HG03558 (cell line): ENCODE measurements at regions not wholly inside any gene's neighbourhood (a gene's known extent, or its start where the extent isn't known, plus 50 kb on each side); places are given as distances from the start of the nearest gene placed in this dataset.

Experiments
- ATAC-seq: cut with Tn5 transposase; IDR thresholded peaks from one replicate; pipeline ENCODE4 v1.9.1; 2021; ENCODE audit warnings: moderate number of reproducible peaks; ENCODE audit not compliant: unreplicated experiment; ENCODE audit errors: extremely low read depth

- ATAC-seq, result no peak
Observed at GRCh38 chr14:34184126-34184525, 233.3 kb upstream of the EGLN3 start.

DNA sequence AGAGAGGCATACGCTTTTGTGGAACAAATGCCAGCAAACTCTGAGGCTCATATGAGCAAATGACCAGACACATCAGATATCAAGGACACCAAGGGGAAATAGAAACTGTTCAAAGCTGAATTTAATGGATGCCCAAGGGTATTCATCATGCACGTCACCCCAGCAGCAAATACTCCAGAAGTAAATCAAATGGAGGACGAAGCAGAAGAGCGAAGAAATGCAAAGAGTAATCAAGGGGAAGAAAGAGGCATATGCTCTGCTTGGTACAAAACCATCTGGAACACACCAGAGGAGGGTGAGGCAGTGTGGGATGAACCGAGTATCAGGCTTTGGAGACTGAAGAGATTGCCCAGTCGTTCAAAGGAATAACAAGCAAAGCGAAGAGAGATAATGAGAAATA lies 232.6 kb upstream of the EGLN3 start:
- ATAC-seq, result no peak

DNA sequence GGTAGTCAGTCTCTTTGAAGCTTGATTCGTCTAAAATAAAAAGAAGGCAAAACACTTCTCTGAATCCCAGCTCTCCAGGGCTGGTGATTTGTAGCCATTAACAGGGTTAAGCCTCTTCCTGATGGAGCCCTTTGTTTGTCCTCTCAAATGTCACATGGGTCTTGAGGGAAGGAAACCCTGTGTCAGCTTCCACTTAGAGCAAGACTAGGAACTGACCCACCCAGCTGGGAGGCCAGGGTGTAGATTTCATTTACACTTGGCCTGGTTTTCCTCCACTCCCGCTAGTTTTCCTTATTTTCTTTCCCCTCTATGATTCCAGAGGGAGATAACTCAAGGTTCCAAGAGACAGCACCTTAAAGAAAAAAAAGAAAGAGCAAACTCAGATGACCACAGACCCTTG lies 230.5 kb upstream of the EGLN3 start:
- no peak for ATAC-seq

DNA sequence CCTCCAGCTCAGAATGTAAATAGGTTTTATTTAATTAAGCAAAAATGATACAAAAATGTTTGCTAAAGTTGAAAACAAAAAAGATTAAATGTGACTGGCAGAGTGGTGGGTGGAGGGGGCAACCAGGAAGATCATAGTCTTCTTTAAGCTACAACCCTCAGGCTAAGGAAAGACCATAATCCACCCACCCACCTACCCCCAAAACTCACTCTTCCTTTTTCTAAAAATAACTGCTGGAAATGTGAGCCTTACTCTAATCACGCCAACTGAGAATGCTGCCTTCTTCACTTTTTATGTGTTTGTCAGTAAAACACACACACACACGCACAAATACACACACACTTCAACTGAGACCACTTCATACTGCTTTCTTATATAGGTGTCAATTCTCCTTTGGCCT lies 230.0 kb upstream of the EGLN3 start:
- ATAC-seq, result no peak

DNA sequence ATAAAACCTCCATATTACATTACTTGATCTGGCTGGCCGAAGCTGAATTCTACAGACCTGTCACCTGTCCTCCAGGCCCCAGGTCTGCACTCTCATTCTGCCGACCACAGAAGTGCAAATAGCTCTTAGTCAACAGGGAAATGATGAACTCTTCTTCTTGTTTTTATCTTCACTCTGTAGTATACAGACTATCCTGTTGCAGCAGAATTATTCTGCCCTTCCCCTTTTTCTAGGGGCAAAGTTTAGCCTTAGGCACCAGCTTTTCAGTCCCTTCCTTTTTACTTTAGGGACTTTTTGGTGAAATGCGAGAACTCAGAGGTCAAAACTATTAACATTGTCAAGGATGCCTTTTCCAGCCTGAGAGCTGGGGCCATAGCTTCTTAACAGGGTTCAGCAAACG lies 229.6 kb upstream of the EGLN3 start:
- ATAC-seq, result no peak

DNA sequence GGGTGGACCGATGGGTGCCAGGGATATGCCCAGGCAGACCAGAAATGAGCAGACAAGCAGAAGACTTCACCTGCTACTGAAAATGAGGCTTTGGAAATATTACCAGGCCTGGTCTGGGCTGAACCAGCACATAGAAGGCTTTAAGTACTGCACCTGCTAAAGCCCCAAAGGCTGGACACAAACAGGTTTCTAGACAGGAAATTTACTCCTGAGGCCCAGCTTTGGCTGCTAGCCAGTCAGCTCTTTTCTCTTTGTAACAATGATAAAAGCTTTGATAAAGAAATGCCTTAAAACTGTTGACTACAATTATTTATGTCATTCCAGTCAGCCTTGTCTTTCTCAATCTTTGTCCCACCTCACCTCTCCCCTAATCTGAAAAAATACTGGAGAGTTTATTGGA lies 228.9 kb upstream of the EGLN3 start:
- ATAC-seq, result no peak

DNA sequence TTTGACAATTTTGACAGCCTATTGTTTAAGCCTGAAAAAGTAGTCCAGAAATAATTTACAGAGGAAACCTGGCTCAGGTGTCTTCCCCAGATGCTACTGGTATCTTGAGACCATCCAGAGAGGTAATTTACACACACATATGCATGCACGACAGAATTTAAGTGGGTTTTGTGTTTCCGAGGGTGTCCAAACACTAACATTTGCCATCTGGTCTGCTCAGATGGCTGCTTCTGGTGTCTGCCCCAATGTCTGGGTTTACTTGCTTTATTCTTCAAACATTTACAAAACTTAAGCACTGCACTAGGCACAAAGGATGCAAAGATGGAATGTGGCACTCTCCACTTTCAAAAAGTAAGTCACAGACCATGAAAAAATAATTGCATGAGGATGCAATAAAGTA lies 226.6 kb upstream of the EGLN3 start:
- ATAC-seq, result no peak

DNA sequence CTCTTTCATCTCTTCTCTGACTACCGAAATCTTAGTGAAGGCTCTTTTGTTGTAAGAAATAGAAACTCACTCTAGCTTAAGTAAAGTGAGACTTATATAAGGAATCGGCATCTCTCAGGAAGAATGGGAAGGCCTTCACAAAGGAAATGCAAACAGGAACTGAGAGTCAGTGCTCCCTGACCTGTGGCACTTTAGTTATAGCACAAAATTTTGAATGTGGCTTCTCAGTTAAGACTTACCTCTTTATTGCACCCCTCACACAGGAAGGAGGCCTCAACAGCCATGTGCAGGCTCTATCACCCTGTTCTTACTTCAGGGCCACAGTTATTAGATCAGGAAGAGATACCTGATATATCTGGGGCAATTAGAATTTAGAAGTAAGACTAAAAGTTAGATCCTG lies 224.7 kb upstream of the EGLN3 start:
- no peak for ATAC-seq

DNA sequence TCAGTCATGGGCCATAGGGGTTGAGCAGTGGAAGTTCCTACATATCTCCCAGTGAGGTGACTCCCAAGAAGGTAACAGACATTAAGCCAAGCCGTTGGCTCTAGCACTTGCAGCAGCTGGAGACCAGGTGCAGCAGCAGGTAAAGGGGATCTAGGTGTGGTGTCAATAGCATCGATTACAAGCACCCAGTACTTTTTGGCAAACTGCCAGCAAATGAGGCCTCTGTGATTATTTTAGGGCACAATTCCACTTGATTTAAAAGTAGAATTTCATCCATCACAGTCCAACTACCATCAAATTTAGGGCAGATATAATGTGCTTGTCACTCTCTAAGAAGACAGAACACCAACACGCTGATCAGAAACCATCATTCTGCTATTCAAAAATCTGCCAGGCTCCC lies 224.1 kb upstream of the EGLN3 start:
- ATAC-seq, result no peak

GRCh38 chr14:34173916-34174315 lies 223.0 kb upstream of the EGLN3 start:
- ATAC-seq, result no peak

- no peak for ATAC-seq
Observed at GRCh38 chr14:34172550-34173368, 221.9 kb upstream of the EGLN3 start.

- no peak for ATAC-seq
Observed at GRCh38 chr14:34172173-34172451, 221.2 kb upstream of the EGLN3 start.

DNA sequence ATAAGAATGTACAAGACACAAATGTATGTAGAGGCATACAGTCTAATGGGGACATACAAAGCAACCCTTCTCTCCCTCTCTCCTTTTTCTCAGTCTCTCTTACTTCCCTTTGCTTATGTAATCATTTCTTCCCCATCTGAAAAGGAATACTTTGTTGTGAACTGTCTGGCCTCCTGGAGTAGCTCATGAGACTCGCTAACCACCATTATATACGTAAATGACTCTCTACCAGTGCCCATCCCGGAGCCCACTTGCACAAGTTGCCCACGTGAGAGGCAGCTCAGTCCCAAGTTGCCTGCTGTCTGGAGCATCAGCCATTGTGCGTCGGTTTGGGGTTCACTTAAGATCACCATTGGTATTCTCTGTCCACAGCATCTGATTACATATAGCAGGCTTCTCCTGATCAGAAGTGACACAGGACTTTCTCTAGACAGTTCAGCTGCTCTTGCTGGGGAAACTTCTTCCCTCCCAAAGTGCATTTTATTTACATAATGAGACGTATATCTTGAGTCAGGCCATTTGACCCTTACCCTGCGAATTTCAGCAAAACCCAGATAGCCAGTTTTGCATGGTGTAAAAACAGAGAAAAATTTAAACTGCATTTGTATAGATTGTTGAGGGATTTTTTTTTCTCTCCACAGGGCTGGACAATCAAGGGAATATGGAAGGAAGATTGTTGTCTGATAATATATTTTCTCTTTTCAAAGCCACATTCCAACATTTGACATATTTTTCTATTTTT lies 220.7 kb upstream of the EGLN3 start:
- ATAC-seq, result no peak

- ATAC-seq, result no peak
Observed at GRCh38 chr14:34170882-34171281, 220.0 kb upstream of the EGLN3 start.

- ATAC-seq, result no peak
Observed at GRCh38 chr14:34169561-34169960, 218.7 kb upstream of the EGLN3 start.

GRCh38 chr14:34168656-34169055 lies 217.8 kb upstream of the EGLN3 start:
- ATAC-seq, result no peak

GRCh38 chr14:34165847-34166350 lies 215.0 kb upstream of the EGLN3 start:
- no peak for ATAC-seq

DNA sequence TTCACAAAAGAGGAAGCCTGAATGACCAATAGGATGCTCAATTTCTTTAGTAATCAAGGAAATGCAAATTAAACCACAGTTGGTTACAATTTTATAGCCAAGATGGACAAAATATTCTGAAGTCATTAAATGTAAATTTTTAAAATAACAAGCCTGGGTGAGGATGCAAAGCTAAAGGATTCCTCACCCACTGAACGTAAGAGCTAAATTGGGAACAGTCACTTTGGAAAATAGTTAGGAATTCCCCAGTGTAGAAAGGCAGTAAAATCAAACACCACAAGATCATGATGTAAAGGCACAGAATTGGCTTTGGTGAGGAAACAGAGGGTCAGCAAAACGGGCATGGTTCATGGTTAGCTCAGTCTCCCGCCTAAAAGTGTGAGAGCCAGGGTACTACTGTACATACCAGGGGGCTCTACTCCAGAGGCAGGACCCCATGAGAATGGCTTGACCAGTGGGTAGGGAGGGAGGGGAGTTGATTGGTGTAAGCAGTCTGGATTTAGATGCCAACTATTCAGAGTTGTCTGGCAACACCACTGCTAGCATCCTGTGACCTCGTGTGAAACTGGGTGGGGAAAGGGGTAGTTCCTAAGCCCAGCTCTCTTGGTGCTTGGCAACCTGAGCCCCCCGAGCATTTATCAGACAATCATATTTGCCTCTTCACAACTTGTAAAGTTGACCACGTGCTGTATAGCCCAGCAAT lies 213.4 kb upstream of the EGLN3 start:
- ATAC-seq, result no peak

DNA sequence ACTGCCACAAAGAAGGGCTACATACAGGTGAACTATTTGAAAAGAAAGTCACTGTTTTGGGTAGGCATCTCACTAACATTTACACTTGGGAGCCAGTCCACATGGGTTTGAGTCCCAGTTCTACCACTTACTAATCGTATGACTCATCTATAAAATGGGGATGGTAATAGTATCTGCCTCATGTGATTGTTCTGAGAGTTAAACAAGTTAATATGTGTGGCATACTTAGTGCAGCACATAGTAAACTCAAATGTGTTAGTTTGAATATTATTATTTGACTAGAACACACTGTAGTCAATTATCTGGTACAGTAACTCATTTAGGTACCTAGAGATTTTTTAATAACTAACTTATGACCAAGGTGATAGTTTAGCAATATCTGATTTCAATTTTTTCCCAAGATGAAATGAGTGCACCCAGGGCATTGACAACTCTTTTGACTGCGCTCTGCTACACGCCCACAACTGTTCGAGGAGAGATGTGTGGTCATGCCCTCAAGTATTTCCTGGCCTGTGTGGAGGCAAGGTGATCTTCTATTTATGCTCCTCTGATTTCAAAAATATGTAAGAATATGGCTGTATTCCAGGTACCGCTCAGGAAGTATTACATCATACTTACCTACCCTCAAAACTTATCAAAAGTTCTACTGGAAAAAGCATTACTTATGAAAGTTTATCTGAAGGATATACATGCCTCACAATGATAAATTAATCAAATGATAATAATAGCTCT lies 210.6 kb upstream of the EGLN3 start:
- no peak for ATAC-seq

GRCh38 chr14:34160619-34161018 lies 209.7 kb upstream of the EGLN3 start:
- no peak for ATAC-seq

DNA sequence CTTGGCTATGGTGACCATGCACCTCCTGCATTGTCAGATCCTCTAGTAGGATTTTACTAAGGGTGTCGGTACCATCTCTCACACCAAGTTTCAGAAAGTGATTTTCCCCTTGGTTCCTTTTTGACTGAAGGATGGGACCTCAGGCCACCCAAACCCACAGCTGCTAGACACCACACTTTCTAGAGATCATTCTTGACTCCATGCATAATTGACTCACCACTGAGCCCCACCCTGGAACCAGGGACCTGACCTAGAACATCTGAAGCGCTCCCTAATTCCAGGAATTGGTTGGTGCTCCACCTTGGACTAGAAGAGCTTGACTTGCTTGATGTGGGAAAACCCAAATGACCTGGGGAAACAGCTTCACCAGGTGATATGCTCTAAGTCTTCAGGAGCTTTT lies 206.8 kb upstream of the EGLN3 start:
- no peak for ATAC-seq
